NCI-H1930 (cell line): ENCODE measurements at regions not wholly inside any gene's neighbourhood (a gene's known extent, or its start where the extent isn't known, plus 50 kb on each side); places are given as distances from the start of the nearest gene placed in this dataset.

ENCODE experiments used
- DNase-seq, 2 experiments: peaks; one replicate each; lab custom pipeline; 2025; lab: John Stamatoyannopoulos, UW

- DNase-seq = peak; percentile 3 to 39
These were observed 699.9 kb downstream of the INHBA start for GRCh38 chr7:41002741-41003610.

GRCh38 chr7:41000042-41000441, 702.8 kb downstream of the INHBA start:
- no peak for DNase-seq

- no peak for DNase-seq
These were observed 706.6 kb downstream of the INHBA start for GRCh38 chr7:40996233-40996677.

GRCh38 chr7:40990841-40991240, 712.0 kb downstream of the INHBA start:
- DNase-seq = no peak

- DNase-seq = no peak
These were observed 715.3 kb downstream of the INHBA start for GRCh38 chr7:40987571-40987970.

- DNase-seq = peak in 1 of 2 experiments; percentile 87
These were observed 716.5 kb downstream of the INHBA start for GRCh38 chr7:40986351-40986873.

- DNase-seq = no peak
These were observed 719.8 kb downstream of the INHBA start for GRCh38 chr7:40983111-40983510.

- DNase-seq = no peak
These were observed 723.6 kb downstream of the INHBA start for GRCh38 chr7:40979296-40979695.

GRCh38 chr7:40978047-40978446, 724.8 kb downstream of the INHBA start:
- no peak for DNase-seq

- no peak for DNase-seq
These were observed 725.4 kb downstream of the INHBA start for GRCh38 chr7:40977533-40977932.

- DNase-seq = no peak
These were observed 730.5 kb downstream of the INHBA start for GRCh38 chr7:40972426-40972825.

- no peak for DNase-seq
These were observed 733.2 kb downstream of the INHBA start for GRCh38 chr7:40969641-40970040.

GRCh38 chr7:40966693-40967092, 736.2 kb downstream of the INHBA start:
- no peak for DNase-seq

GRCh38 chr7:40965774-40966173, 737.1 kb downstream of the INHBA start:
- no peak for DNase-seq

- DNase-seq = no peak
These were observed 737.9 kb downstream of the INHBA start for GRCh38 chr7:40965016-40965415.

GRCh38 chr7:40964610-40965009, 738.3 kb downstream of the INHBA start:
- no peak for DNase-seq

- DNase-seq = no peak
These were observed 742.9 kb downstream of the INHBA start for GRCh38 chr7:40959955-40960354.

- DNase-seq = no peak
These were observed 754.7 kb downstream of the INHBA start for GRCh38 chr7:40948239-40948638.

- no peak for DNase-seq
These were observed 755.3 kb downstream of the INHBA start for GRCh38 chr7:40947566-40947965.

- DNase-seq = no peak
These were observed 756.3 kb downstream of the INHBA start for GRCh38 chr7:40946549-40946948.

GRCh38 chr7:40945788-40946187, 757.1 kb downstream of the INHBA start:
- no peak for DNase-seq

- no peak for DNase-seq
These were observed 757.8 kb downstream of the INHBA start for GRCh38 chr7:40944981-40945585.

- no peak for DNase-seq
These were observed 765.0 kb downstream of the INHBA start for GRCh38 chr7:40937879-40938278.
